Osteocyte (in vitro differentiated cells): ENCODE measurements at regions not wholly inside any gene's neighbourhood (a gene's known extent, or its start where the extent isn't known, plus 50 kb on each side); places are given as distances from the start of the nearest gene placed in this dataset.

Source experiments
- DNase-seq: peaks from one replicate; pipeline ENCODE4 v3.0.0; 2021; ENCODE audit warnings: mixed read lengths; ENCODE audit not compliant: unreplicated experiment; ENCODE audit errors: extremely low spot score
- H3K27ac Mint-ChIP-seq: one replicate; pipeline ENCODE4 v1.8.0; 2021; ENCODE audit warnings: mild to moderate bottlenecking, mixed read lengths; ENCODE audit not compliant: unreplicated experiment
- H3K27me3 Mint-ChIP-seq: one replicate; pipeline ENCODE4 v1.8.0; 2021; ENCODE audit warnings: mixed read lengths; ENCODE audit not compliant: unreplicated experiment
- H3K36me3 Mint-ChIP-seq: one replicate; pipeline ENCODE4 v1.8.0; 2021; ENCODE audit warnings: mixed read lengths; ENCODE audit not compliant: unreplicated experiment
- H3K4me1 Mint-ChIP-seq: one replicate; pipeline ENCODE4 v1.8.0; 2021; ENCODE audit warnings: mixed read lengths; ENCODE audit not compliant: unreplicated experiment
- H3K4me3 Mint-ChIP-seq: one replicate; pipeline ENCODE4 v1.8.0; 2021; ENCODE audit warnings: mild to moderate bottlenecking, moderate library complexity, mixed read lengths; ENCODE audit not compliant: unreplicated experiment
- H3K9me3 Mint-ChIP-seq: one replicate; pipeline ENCODE4 v1.8.0; 2021; ENCODE audit warnings: mixed read lengths; ENCODE audit not compliant: unreplicated experiment
- TF ChIP-seq, protein P1 (sequence below): fragments of 200-600 bp; sonication (generic); IDR thresholded peaks from 2 replicates; pipeline ENCODE4 v1.5.0; 2021; ENCODE audit warnings: antibody characterized with exemption, mild to moderate bottlenecking, moderate library complexity

- TF ChIP-seq, protein P1, sequence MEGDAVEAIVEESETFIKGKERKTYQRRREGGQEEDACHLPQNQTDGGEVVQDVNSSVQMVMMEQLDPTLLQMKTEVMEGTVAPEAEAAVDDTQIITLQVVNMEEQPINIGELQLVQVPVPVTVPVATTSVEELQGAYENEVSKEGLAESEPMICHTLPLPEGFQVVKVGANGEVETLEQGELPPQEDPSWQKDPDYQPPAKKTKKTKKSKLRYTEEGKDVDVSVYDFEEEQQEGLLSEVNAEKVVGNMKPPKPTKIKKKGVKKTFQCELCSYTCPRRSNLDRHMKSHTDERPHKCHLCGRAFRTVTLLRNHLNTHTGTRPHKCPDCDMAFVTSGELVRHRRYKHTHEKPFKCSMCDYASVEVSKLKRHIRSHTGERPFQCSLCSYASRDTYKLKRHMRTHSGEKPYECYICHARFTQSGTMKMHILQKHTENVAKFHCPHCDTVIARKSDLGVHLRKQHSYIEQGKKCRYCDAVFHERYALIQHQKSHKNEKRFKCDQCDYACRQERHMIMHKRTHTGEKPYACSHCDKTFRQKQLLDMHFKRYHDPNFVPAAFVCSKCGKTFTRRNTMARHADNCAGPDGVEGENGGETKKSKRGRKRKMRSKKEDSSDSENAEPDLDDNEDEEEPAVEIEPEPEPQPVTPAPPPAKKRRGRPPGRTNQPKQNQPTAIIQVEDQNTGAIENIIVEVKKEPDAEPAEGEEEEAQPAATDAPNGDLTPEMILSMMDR: no peak
- H3K27ac Mint-ChIP-seq: no peak overlapping the region
- DNase-seq: no peak
- H3K4me1 Mint-ChIP-seq: no peaks in the 10 kb centered on the region
- H3K27me3 Mint-ChIP-seq: no peaks in the 10 kb centered on the region
- no peaks in the 10 kb centered on the region for H3K36me3 Mint-ChIP-seq
- H3K4me3 Mint-ChIP-seq: no peak overlapping the region
- peaks cover 25% of the 10 kb centered on the region for H3K9me3 Mint-ChIP-seq
These were observed 293.9 kb downstream of the IRX1 start for GRCh38 chr5:3889412-3890142.

GRCh38 chr5:3891113-3891512 is 295.5 kb downstream of the IRX1 start:
- Mint-ChIP-seq H3K27ac (no peak overlapping the region), H3K4me3 (no peak overlapping the region), H3K36me3 (no peaks in the 10 kb centered on the region), H3K4me1 (no peaks in the 10 kb centered on the region), H3K27me3 (no peaks in the 10 kb centered on the region), H3K9me3 (peaks cover 30% of the 10 kb centered on the region)
- TF ChIP-seq, protein P1: no peak
- DNase-seq: no peak

- no peak for DNase-seq
- Mint-ChIP-seq H3K36me3 (no peaks in the 10 kb centered on the region), H3K9me3 (peaks cover 40% of the 10 kb centered on the region), H3K27me3 (no peaks in the 10 kb centered on the region), H3K27ac (no peak overlapping the region), H3K4me3 (no peak overlapping the region), H3K4me1 (no peaks in the 10 kb centered on the region)
- TF ChIP-seq, protein P1: no peak
These were observed 297.9 kb downstream of the IRX1 start for GRCh38 chr5:3893527-3893926.

DNA sequence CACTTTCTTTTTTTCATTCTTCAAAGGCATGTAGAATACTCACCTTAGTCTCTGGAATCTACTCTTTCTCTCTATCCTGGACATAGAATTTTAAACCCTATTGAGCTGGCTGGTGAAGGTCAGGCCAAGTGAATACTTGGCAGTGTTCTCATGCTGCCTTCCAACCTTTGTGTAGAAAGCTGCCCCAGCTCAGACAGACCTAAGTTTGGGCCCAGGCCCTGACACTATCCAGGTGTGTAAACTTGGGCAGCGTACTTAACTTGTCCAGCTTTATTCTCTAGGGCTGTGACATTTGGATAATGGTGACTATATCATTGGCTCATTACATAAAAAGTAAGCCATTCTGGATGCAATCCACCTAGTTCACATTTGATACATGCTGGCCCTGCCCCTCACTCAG is 298.3 kb downstream of the IRX1 start:
- no peaks in the 10 kb centered on the region for H3K4me1 Mint-ChIP-seq
- no peak for DNase-seq
- H3K4me3 Mint-ChIP-seq: no peak overlapping the region
- TF ChIP-seq, protein P1: no peak
- no peaks in the 10 kb centered on the region for H3K27me3 Mint-ChIP-seq
- H3K27ac Mint-ChIP-seq: no peak overlapping the region
- H3K36me3 Mint-ChIP-seq: no peaks in the 10 kb centered on the region
- H3K9me3 Mint-ChIP-seq: peaks cover 44% of the 10 kb centered on the region

- DNase-seq: no peak
- Mint-ChIP-seq H3K4me3 (no peak overlapping the region), H3K27me3 (no peaks in the 10 kb centered on the region), H3K36me3 (no peaks in the 10 kb centered on the region), H3K4me1 (no peaks in the 10 kb centered on the region), H3K9me3 (peaks cover 47% of the 10 kb centered on the region), H3K27ac (no peak overlapping the region)
- TF ChIP-seq, protein P1: no peak
These were observed 300.5 kb downstream of the IRX1 start for GRCh38 chr5:3896098-3896497.
